Suprapubic skin (tissue), 4 donors: ENCODE measurements at regions not wholly inside any gene's neighbourhood (a gene's known extent, or its start where the extent isn't known, plus 50 kb on each side); places are given as distances from the start of the nearest gene placed in this dataset.

ENCODE experiments used
- DNase-seq, 2 donors: peaks; one replicate each; pipeline ENCODE4 v3.0.0-alpha.2; 2019; ENCODE audit warnings: low spot score in 2 of 2
- H3K27ac ChIP-seq: fragments of 200-600 bp; sonication (generic); one replicate; pipeline ENCODE4 v1.5.1; 2019
- H3K27me3 ChIP-seq: fragments of 200-600 bp; sonication (generic); one replicate; pipeline ENCODE4 v1.5.1; 2019
- H3K36me3 ChIP-seq: fragments of 200-600 bp; sonication (generic); one replicate; pipeline ENCODE4 v1.5.1; 2019
- H3K4me1 ChIP-seq: fragments of 200-600 bp; sonication (generic); one replicate; pipeline ENCODE4 v1.5.1; 2019
- H3K4me3 ChIP-seq: fragments of 200-600 bp; sonication (generic); one replicate; pipeline ENCODE4 v1.5.1; 2019; ENCODE audit warnings: mild to moderate bottlenecking
- H3K9me3 ChIP-seq: fragments of 200-600 bp; sonication (generic); one replicate; pipeline ENCODE4 v1.5.1; 2019
- CTCF ChIP-seq, 2 donors: fragments of 200-600 bp in 1 of 2; fragments of 450-650 bp in 1 of 2; sonication (generic) in 1 of 2; IDR thresholded peaks; one replicate each; pipeline ENCODE4 v1.5.1; 2016 to 2019; ENCODE audit warnings: antibody characterized with exemption in 2 of 2, mild to moderate bottlenecking in 1 of 2, moderate library complexity in 1 of 2
- EP300 ChIP-seq: sonication (generic); formaldehyde crosslinking; IDR thresholded peaks from one replicate; pipeline ENCODE4 v1.6.1; 2017; ENCODE audit warnings: antibody characterized with exemption
- POLR2A ChIP-seq, 2 donors: fragments of 450-650 bp; IDR thresholded peaks; one replicate each; pipeline ENCODE4 v1.6.1; 2017; ENCODE audit warnings: antibody characterized with exemption in 2 of 2, mild to moderate bottlenecking in 2 of 2, moderate library complexity in 2 of 2
- POLR2AphosphoS5 ChIP-seq, 3 donors: sonication (generic); formaldehyde crosslinking; IDR thresholded peaks; one replicate each; pipeline ENCODE4 v1.6.1; 2017; ENCODE audit warnings: antibody characterized with exemption in 3 of 3
- WGBS: methylation state at CpG from one replicate; pipeline ENCODE4 v1.1.5; 2018; 5-methylcytosine and 5-hydroxymethylcytosine counted together

GRCh38 chrX:20421697-20422096 is 155.0 kb upstream of the RPS6KA3 start:
- Histone ChIP-seq H3K36me3 (no peaks in the 10 kb centered on the region), H3K27me3 (no peaks in the 10 kb centered on the region), H3K4me3 (no peak overlapping the region), H3K4me1 (no peaks in the 10 kb centered on the region), H3K9me3 (no peaks in the 10 kb centered on the region), H3K27ac (no peak overlapping the region)
- WGBS: 70% methylated on average over 2 of the region's 2 CpGs
- DNase-seq: no peak
- TF ChIP-seq POLR2A (IDR thresholded peaks at IDR 0.05) (no peak), CTCF (IDR thresholded peaks at IDR 0.05) (no peak)

GRCh38 chrX:20421275-20421674 is 154.6 kb upstream of the RPS6KA3 start:
- 27% methylated on average over 2 of the region's 2 CpGs for WGBS
- no peak for TF ChIP-seq EP300
- H3K36me3 ChIP-seq: no peaks in the 10 kb centered on the region
- no peaks in the 10 kb centered on the region for H3K9me3 ChIP-seq
- no peaks in the 10 kb centered on the region for H3K4me1 ChIP-seq
- H3K27ac ChIP-seq: no peak overlapping the region
- no peak for DNase-seq
- no peak overlapping the region for H3K4me3 ChIP-seq
- no peaks in the 10 kb centered on the region for H3K27me3 ChIP-seq

DNA sequence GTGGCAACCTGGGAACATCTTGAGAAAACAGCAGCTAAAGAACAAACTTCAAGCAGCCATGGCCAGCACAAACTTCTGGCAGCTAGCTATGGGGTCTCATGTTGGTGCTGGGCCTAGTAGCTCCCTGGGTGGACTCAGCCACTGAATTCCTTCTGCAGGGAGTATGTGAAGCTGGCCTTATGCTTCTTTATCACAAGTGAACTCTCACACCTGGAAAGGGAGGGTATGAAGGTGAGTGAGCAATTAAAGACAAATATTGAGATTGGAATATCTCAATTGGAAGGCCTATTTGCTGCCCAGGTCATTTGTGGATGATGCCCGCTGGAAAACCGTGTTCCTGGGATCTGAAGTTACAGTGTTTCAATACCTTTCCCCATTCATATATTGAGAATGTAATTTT is 153.3 kb upstream of the RPS6KA3 start:
- H3K36me3 ChIP-seq: no peaks in the 10 kb centered on the region
- H3K4me3 ChIP-seq: no peak overlapping the region
- no peaks in the 10 kb centered on the region for H3K27me3 ChIP-seq
- no peaks in the 10 kb centered on the region for H3K4me1 ChIP-seq
- no peak for DNase-seq
- H3K27ac ChIP-seq: no peak overlapping the region
- 91% methylated on average over 2 of the region's 2 CpGs for WGBS
- H3K9me3 ChIP-seq: no peaks in the 10 kb centered on the region
- TF ChIP-seq POLR2A (IDR thresholded peaks at IDR 0.05): no peak
- no peak for TF ChIP-seq POLR2AphosphoS5 (IDR thresholded peaks at IDR 0.05)
- TF ChIP-seq EP300: no peak
- TF ChIP-seq CTCF (IDR thresholded peaks at IDR 0.05): no peak

DNA sequence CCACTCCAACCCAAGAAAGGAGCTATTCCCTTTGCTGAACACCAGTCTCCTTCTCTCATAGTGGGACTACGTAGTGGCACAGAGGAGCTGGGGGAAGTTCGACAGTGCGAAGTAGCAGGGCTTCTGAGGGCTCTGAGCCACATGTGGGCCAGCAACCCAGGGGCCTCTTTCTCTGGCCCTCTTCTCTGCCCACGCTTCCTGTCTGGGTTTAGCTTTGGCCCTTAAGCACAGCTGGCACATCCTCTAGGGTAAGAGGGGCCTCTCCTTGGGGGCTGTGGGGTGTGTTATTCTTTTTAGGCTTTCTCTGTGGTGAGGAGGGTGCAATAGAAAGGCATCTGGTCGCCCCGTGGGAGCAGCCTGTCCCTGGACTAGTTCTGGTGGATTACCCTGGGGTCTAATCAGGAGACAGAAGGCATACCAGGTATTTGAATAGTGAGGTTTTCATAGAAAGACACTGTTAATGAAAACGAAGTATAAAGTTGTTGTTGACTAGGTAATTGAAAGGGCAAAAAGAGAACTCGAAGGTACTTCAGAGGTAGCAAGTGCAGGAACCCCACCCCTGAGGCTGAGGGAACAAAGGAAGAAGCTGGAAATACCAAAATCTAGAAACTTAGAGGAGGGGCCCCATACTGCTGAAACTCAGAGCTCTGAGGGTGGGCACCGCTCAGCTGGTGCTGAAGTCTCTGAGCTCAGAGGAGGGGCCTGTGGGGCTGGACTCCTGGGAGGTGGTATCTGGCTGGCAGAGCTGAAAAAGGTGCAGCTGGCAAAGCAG is 151.9 kb upstream of the RPS6KA3 start:
- TF ChIP-seq CTCF (IDR thresholded peaks at IDR 0.05) (no peak), POLR2A (IDR thresholded peaks at IDR 0.05) (no peak), EP300 (no peak), POLR2AphosphoS5 (IDR thresholded peaks at IDR 0.05) (no peak)
- WGBS: 72% methylated on average over 9 of the region's 9 CpGs

GRCh38 chrX:20414762-20415445 is 148.2 kb upstream of the RPS6KA3 start:
- no peaks in the 10 kb centered on the region for H3K9me3 ChIP-seq
- H3K27ac ChIP-seq: no peak overlapping the region
- no peak overlapping the region for H3K4me3 ChIP-seq
- H3K36me3 ChIP-seq: no peaks in the 10 kb centered on the region
- no peak for DNase-seq
- WGBS: 78% methylated on average over 5 of the region's 9 CpGs
- H3K4me1 ChIP-seq: no peaks in the 10 kb centered on the region
- H3K27me3 ChIP-seq: no peaks in the 10 kb centered on the region
- TF ChIP-seq EP300: no peak
- no peak for TF ChIP-seq POLR2AphosphoS5 (IDR thresholded peaks at IDR 0.05)
- no peak for TF ChIP-seq POLR2A (IDR thresholded peaks at IDR 0.05)
- TF ChIP-seq CTCF (IDR thresholded peaks at IDR 0.05): no peak

More for the DNA sequence above, 151.9 kb upstream of the RPS6KA3 start:
- no peaks in the 10 kb centered on the region for H3K9me3 ChIP-seq
- DNase-seq: no peak
- H3K4me3 ChIP-seq: no peak overlapping the region
- no peaks in the 10 kb centered on the region for H3K27me3 ChIP-seq
- H3K4me1 ChIP-seq: no peaks in the 10 kb centered on the region
- H3K27ac ChIP-seq: no peak overlapping the region
- H3K36me3 ChIP-seq: no peaks in the 10 kb centered on the region
